ENCODE measurements at regions not wholly inside any gene's neighbourhood (a gene's known extent, or its start where the extent isn't known, plus 50 kb on each side); places are given as distances from the start of the nearest gene placed in this dataset.

GRCh38 chr5:56674441-56674840, 140.9 kb upstream of the MAP3K1 start:
- DNase-seq (ENCODE audit: low spot score), result no peak
- TF ChIP-seq, protein P1, sequence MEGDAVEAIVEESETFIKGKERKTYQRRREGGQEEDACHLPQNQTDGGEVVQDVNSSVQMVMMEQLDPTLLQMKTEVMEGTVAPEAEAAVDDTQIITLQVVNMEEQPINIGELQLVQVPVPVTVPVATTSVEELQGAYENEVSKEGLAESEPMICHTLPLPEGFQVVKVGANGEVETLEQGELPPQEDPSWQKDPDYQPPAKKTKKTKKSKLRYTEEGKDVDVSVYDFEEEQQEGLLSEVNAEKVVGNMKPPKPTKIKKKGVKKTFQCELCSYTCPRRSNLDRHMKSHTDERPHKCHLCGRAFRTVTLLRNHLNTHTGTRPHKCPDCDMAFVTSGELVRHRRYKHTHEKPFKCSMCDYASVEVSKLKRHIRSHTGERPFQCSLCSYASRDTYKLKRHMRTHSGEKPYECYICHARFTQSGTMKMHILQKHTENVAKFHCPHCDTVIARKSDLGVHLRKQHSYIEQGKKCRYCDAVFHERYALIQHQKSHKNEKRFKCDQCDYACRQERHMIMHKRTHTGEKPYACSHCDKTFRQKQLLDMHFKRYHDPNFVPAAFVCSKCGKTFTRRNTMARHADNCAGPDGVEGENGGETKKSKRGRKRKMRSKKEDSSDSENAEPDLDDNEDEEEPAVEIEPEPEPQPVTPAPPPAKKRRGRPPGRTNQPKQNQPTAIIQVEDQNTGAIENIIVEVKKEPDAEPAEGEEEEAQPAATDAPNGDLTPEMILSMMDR (IDR thresholded peaks at IDR 0.05; ENCODE audit: extremely low read depth, missing control alignments), result no peak

GRCh38 chr5:56673171-56673570, 142.2 kb upstream of the MAP3K1 start:
- TF ChIP-seq, protein P1 (IDR thresholded peaks at IDR 0.05; ENCODE audit: extremely low read depth, missing control alignments), result no peak
- no peak for DNase-seq (ENCODE audit: low spot score)

DNA sequence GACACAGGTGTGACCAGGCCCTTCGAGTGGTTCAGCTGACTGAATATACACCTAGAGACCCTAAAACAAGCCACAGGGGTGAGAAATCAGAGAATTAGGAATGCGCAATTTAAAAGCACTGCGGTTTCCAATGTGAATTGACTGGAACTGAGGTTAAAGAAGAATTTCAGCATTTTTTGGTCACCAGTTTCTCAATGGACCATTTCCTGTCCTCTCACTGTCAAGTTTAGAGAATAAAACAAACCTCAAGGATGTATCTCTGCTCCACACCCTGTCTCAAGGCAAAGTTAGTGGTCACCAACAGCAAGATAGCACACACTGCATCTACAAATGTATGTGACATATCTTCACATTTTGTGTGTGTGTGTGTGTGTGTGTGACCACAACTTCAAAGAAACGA, 143.8 kb upstream of the MAP3K1 start:
- TF ChIP-seq, protein P1 (IDR thresholded peaks at IDR 0.05; ENCODE audit: extremely low read depth, missing control alignments), result no peak
- no peak for DNase-seq (ENCODE audit: low spot score)

DNA sequence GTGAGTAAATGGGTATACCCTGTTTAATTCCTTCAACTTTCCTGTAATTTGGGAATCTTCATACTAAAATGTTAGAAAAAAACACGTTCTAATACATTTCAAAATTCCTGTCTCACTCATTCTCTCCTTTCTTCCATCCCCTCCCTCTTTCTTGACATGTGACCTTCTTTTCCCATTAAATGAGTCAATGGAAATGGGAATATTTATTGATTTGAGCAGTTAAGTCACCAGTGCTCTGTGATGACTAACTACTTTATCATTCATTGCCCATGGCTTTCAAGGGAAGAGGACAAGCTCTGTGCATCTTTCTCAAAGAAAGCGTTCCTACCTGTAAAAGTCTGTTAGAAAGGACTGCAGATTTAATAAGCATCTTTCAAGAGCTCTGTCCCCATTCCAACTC, 144.4 kb upstream of the MAP3K1 start:
- TF ChIP-seq, protein P1 (IDR thresholded peaks at IDR 0.05; ENCODE audit: extremely low read depth, missing control alignments), result no peak

DNA sequence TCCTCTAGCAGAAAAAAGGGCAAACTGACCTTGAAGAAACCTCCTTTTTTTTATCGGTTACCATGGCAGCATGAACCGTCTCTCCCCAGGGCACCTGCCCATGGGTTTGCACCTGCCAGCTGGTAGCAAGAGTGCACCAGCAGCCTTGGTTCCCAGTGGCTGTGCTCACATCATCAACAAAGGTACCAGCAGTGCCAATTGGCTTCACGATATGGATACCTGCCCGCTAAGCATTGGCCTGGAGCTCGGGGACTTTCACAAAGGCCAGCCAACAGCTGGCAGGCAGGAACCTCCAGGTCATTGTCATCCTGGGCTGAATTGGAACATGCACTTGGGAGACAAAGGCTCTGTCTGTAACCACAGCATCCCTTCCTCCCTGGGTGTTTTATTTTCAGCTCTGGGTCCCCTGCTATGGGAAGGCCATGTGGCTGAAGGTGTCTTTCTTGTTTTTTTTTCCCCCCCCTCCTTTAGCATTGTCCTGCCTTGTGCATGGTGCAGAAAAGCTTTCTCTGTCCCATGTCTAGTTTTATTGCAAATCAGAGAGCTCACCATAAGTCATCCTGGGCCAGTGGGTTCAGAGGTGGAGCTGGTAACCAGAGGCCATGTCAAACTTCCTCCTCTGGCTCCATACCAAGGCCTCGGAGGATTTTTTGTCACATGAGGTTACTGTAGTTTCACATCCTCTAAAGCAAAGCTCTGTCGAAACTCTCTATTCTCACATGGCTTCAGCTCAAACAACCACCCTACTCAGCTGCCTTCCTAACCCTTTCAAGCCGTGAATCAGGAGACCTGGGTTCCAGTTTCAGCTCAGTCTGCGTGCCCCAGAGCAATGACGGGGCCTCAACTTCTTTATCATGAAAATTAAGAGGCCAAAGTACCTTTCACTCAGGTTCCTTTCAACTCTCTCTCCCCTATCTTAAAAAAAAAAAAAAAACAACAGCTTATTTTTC, 145.5 kb upstream of the MAP3K1 start:
- TF ChIP-seq, protein P1 (IDR thresholded peaks at IDR 0.05; ENCODE audit: extremely low read depth, missing control alignments), result no peak
- peak; percentile 80 for DNase-seq (ENCODE audit: low spot score)

More for the DNA sequence above, 144.4 kb upstream of the MAP3K1 start:
- DNase-seq (ENCODE audit: low spot score), result no peak

DNA sequence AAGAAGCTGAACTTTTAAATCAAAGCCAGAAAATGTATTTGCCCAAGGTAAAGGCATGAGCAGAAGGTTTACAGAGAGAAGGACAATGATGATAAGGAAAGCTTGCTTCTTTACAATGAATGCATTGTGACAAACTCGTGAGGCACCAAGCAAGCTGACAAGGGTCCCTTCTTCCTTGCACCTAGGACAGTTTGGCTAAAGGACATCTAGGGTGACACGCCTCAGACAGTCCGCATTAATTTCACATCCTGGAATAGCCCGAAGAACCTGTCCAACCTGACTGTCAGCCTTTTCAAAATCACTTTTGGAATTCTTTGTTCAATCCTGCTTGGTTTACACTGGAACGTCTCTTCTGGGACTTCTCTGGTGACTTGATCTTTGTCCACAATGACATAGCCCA, 146.4 kb upstream of the MAP3K1 start:
- TF ChIP-seq, protein P1 (IDR thresholded peaks at IDR 0.05; ENCODE audit: extremely low read depth, missing control alignments), result no peak

DNA sequence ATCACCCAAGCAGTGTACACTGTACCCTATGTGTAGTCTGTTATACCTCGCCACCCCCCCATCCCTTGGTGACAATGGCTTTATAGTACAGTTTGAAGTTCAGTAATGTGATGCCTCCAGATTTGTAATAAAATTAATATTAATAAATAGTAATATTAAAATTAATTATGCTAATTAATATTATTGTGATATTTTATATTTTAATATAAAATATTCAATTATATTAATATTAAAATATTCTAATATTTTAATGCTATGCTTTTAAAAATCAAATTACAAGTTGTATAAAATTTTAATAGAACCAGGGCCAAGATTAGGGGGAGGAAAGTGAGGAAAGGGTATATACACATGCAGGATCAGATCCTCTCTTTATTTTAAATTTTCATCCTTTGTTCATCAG, 147.7 kb upstream of the MAP3K1 start:
- no peak for DNase-seq (ENCODE audit: low spot score)
- TF ChIP-seq, protein P1 (IDR thresholded peaks at IDR 0.05; ENCODE audit: extremely low read depth, missing control alignments), result no peak

More for the DNA sequence above, 146.4 kb upstream of the MAP3K1 start:
- DNase-seq (ENCODE audit: low spot score), result no peak

All from GM20000 (cell line).